Upper lobe of left lung (tissue), 6 donors: ENCODE measurements at regions not wholly inside any gene's neighbourhood (a gene's known extent, or its start where the extent isn't known, plus 50 kb on each side); places are given as distances from the start of the nearest gene placed in this dataset.
"Not testable (repeated sequence)": the region's sequence is repeated elsewhere in the genome, so short reads cannot be mapped to it uniquely, and the experiment has no call there.

Experiments used
- ATAC-seq, 2 donors: fragments of 200-7000 bp; cut with Tn5 transposase; one replicate each; pipeline ENCODE4 v1.9.1; 2022; ENCODE audit warnings: mild to moderate bottlenecking in 2 of 2, moderate library complexity in 2 of 2; ENCODE audit not compliant: low FRiP score in 2 of 2
- DNase-seq, 2 donors: peaks; one replicate each; pipeline ENCODE4 v3.0.0-alpha.2; 2019 to 2020
- H3K27ac ChIP-seq, 4 donors: fragments of 200-600 bp; sonication (generic); one replicate each; pipeline ENCODE4 v1.5.1; 2016 to 2019
- H3K27me3 ChIP-seq, 4 donors: fragments of 200-600 bp; sonication (generic); one replicate each; pipeline ENCODE4 v1.5.1; 2017 to 2019
- H3K36me3 ChIP-seq, 4 donors: fragments of 200-600 bp; sonication (generic); one replicate each; pipeline ENCODE4 v1.5.1; 2016 to 2019
- H3K4me1 ChIP-seq, 4 donors: fragments of 200-600 bp; sonication (generic); one replicate each; pipeline ENCODE4 v1.5.1; 2018 to 2019
- H3K4me3 ChIP-seq, 4 donors: fragments of 200-600 bp; sonication (generic); one replicate each; pipeline ENCODE4 v1.5.1; 2017 to 2019; ENCODE audit warnings: mild to moderate bottlenecking in 2 of 4, moderate library complexity in 1 of 4
- H3K9me3 ChIP-seq, 4 donors: fragments of 200-600 bp; sonication (generic); one replicate each; pipeline ENCODE4 v1.5.1; 2018 to 2019
- EP300 ChIP-seq, 4 donors: sonication (generic); formaldehyde crosslinking; IDR thresholded peaks; one replicate each; pipeline ENCODE4 v1.5.1; 2017; ENCODE audit warnings: antibody characterized with exemption in 4 of 4, control low read depth in 2 of 4
- POLR2A ChIP-seq, 4 donors: fragments of 450-650 bp; IDR thresholded peaks; one replicate each; pipeline ENCODE4 v1.5.1; 2016 to 2017; ENCODE audit warnings: antibody characterized with exemption in 4 of 4, mild to moderate bottlenecking in 2 of 4
- POLR2AphosphoS5 ChIP-seq, 2 donors: sonication (generic); formaldehyde crosslinking; IDR thresholded peaks; one replicate each; pipeline ENCODE4 v1.5.1; 2017; ENCODE audit warnings: antibody characterized with exemption in 2 of 2
- WGBS, 2 donors: methylation state at CpG; one replicate each; pipeline ENCODE4 v1.1.5; 2017 to 2018; 5-methylcytosine and 5-hydroxymethylcytosine counted together
- TF ChIP-seq, protein P1 (sequence below), 6 experiments: fragments of 450-650 bp in 4 of 6; fragments of 200-600 bp in 2 of 6; sonication (generic) in 2 of 6; IDR thresholded peaks; one replicate each; pipeline ENCODE4 v1.5.1; 2016 to 2019; ENCODE audit warnings: antibody characterized with exemption in 6 of 6
- donor health status: DM: no; HTN: no; CAD: no; lungs with moderate emphysema.
- donor health status: DM: no; HTN: yes; CAD: no; lungs with severe emphysema.

DNA sequence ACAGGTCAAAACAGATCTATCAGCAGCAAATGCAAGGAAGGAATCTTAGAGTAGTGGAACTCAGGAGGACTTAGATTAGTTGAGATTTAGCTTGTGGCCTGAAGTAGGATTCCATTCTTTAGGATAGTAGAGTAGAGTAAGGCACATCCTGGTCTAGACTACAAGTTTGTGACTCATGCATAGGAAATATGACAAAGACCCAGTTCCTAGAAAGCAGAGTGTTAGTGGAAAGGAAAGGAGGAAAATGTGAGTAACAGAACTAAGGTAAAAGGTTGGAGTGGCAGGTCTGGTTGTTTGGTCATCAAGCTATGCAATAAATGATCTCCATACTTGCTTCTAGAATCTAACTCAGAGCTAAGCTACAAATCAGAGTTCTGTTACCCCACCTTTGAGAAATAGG is 595.0 kb downstream of the ACTRT1 start:
- no peak for DNase-seq
- no peak overlapping the region for H3K27ac ChIP-seq
- TF ChIP-seq, protein P1, sequence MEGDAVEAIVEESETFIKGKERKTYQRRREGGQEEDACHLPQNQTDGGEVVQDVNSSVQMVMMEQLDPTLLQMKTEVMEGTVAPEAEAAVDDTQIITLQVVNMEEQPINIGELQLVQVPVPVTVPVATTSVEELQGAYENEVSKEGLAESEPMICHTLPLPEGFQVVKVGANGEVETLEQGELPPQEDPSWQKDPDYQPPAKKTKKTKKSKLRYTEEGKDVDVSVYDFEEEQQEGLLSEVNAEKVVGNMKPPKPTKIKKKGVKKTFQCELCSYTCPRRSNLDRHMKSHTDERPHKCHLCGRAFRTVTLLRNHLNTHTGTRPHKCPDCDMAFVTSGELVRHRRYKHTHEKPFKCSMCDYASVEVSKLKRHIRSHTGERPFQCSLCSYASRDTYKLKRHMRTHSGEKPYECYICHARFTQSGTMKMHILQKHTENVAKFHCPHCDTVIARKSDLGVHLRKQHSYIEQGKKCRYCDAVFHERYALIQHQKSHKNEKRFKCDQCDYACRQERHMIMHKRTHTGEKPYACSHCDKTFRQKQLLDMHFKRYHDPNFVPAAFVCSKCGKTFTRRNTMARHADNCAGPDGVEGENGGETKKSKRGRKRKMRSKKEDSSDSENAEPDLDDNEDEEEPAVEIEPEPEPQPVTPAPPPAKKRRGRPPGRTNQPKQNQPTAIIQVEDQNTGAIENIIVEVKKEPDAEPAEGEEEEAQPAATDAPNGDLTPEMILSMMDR (IDR thresholded peaks at IDR 0.05), result no peak
- TF ChIP-seq POLR2AphosphoS5 (IDR thresholded peaks at IDR 0.05) (no peak), POLR2A (IDR thresholded peaks at IDR 0.05) (no peak), EP300 (IDR thresholded peaks at IDR 0.05) (no peak)
- ATAC-seq, result no peak
- no peaks in the 10 kb centered on the region for H3K36me3 ChIP-seq
- no peaks in the 10 kb centered on the region for H3K27me3 ChIP-seq
- no peaks in the 10 kb centered on the region for H3K4me1 ChIP-seq
- H3K9me3 ChIP-seq, result no peaks in the 10 kb centered on the region
- no peak overlapping the region for H3K4me3 ChIP-seq

DNA sequence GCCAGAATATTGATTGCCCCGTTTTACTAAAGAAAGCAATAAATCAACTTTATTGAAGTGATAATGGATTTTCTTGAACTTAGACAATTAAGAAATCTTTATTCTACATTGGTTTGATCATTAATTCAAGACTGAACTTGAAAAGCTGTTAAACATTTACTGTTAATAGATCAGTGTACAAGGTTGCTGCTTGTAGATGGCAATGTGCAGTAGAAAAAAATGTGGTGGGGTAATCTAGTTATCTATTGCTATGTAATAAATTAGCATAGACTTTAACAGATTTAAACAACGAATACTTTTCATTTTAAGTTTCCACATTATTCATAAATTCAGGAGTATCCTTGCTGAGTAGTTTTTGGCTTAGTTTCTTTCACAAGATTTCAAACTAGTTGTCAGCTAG is 612.5 kb downstream of the ACTRT1 start:
- Histone ChIP-seq H3K4me3 (no peak overlapping the region), H3K9me3 (no peaks in the 10 kb centered on the region), H3K27ac (no peak overlapping the region), H3K27me3 (no peaks in the 10 kb centered on the region), H3K36me3 (no peaks in the 10 kb centered on the region), H3K4me1 (no peaks in the 10 kb centered on the region)
- 64 to 80% methylated on average over 2 of the region's 2 CpGs for WGBS, 2 donors
- DNase-seq, result no peak
- TF ChIP-seq, protein P1 (IDR thresholded peaks at IDR 0.05), result no peak
- TF ChIP-seq POLR2A (IDR thresholded peaks at IDR 0.05) (no peak), EP300 (IDR thresholded peaks at IDR 0.05) (no peak), POLR2AphosphoS5 (IDR thresholded peaks at IDR 0.05) (no peak)
- ATAC-seq, result no peak

DNA sequence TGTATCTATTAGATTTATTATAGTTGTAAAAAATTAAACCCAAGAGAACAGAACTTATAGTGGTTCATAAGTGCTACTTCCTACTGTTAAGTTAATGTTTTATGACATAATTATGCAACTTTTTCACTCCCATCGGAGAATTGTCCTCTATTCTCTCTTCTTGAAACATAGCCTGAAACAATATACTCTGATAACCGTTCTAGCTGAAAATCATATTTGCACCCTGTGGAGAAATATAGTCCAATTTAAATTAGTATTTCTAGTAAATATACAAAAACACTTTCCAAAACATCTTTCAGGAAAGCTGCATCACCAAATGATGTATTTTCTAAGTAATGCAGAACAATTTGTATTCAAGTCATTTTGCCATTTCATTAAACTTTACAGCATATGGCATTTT is 586.4 kb downstream of the PRR32 start:
- no peaks in the 10 kb centered on the region for H3K27me3 ChIP-seq
- no peaks in the 10 kb centered on the region for H3K36me3 ChIP-seq
- TF ChIP-seq EP300 (IDR thresholded peaks at IDR 0.05) (no peak), POLR2AphosphoS5 (IDR thresholded peaks at IDR 0.05) (no peak), POLR2A (IDR thresholded peaks at IDR 0.05) (no peak)
- TF ChIP-seq, protein P1 (IDR thresholded peaks at IDR 0.05), result no peak
- no peak for DNase-seq
- WGBS, 2 donors, result 58 to 64% methylated on average over 2 of the region's 2 CpGs
- H3K4me3 ChIP-seq, result no peak overlapping the region
- no peak for ATAC-seq
- no peak overlapping the region for H3K27ac ChIP-seq
- no peaks in the 10 kb centered on the region for H3K4me1 ChIP-seq
- H3K9me3 ChIP-seq, result no peaks in the 10 kb centered on the region

DNA sequence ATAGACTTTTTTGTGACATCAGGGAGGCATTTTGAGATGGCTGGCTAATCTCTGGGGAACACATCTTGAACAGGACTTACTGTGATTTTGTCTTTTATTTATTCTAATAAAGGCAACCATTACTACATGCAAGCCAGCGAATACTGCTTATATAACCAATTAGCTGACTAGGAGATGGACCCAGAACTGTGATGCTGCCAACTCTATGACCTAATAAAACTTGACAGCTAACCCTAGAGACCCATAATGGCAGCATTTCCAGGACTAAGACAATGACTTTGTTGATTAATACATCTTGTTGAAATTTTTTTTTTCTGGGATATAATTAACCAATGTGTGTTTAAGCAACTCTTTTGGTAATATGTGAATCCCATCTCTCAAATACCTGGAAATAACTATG is 584.6 kb downstream of the PRR32 start:
- DNase-seq (no peak), ATAC-seq (no peak)
- Histone ChIP-seq H3K27ac (no peak overlapping the region), H3K4me3 (no peak overlapping the region), H3K27me3 (no peaks in the 10 kb centered on the region), H3K36me3 (no peaks in the 10 kb centered on the region), H3K4me1 (no peaks in the 10 kb centered on the region), H3K9me3 (no peaks in the 10 kb centered on the region)
- 46 to 82% methylated on average over 1 of the region's 1 CpG for WGBS, 2 donors
- TF ChIP-seq EP300 (IDR thresholded peaks at IDR 0.05), result no peak
- no peak for TF ChIP-seq POLR2AphosphoS5 (IDR thresholded peaks at IDR 0.05)
- no peak for TF ChIP-seq POLR2A (IDR thresholded peaks at IDR 0.05)
- TF ChIP-seq, protein P1 (IDR thresholded peaks at IDR 0.05), result no peak

DNA sequence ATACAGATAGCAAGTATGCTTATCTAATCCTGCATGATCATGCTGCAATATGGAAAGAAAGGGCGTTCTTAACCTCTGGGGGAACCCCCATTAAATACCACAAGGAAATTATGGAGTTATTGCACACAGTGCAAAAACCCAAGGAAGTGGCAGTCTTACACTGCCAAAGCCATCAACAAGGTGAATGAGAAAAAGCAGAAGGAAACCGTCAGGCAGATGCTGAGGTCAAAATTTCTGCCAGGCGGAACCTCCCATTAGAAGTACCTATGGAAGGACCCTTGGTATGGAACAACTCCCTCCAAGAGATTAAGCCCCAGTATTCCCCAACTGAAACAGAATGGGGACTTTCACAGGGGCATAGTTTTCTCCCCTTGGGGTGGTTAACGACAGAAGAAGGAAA is 580.7 kb downstream of the PRR32 start:
- H3K27me3 ChIP-seq, DNase-seq, H3K36me3 ChIP-seq, H3K27ac ChIP-seq, H3K9me3 ChIP-seq, H3K4me3 ChIP-seq, H3K4me1 ChIP-seq, ATAC-seq: not testable (repeated sequence)
- 63 to 85% methylated on average over 4 of the region's 4 CpGs for whole genome bisulfite sequencing, 2 donors
